NCI-H82 treated with DMSO at 0.1 percent for 48 hours (cell line): ENCODE measurements at regions not wholly inside any gene's neighbourhood (a gene's known extent, or its start where the extent isn't known, plus 50 kb on each side); places are given as distances from the start of the nearest gene placed in this dataset.

Experiments used
- DNase-seq: peaks from one replicate; lab custom pipeline; 2025; ENCODE audit not compliant: unreplicated experiment; lab: John Stamatoyannopoulos, UW

GRCh38 chr2:18503376-18504228 lies 56.9 kb downstream of the RDH14 start:
- DNase-seq, result no peak

- no peak for DNase-seq
Observed at GRCh38 chr2:18502142-18502541, 58.3 kb downstream of the RDH14 start.

- DNase-seq, result no peak
Observed at GRCh38 chr2:18501729-18502128, 58.7 kb downstream of the RDH14 start.

GRCh38 chr2:18501156-18501555 lies 59.3 kb downstream of the RDH14 start:
- no peak for DNase-seq

GRCh38 chr2:18500333-18500732 lies 60.1 kb downstream of the RDH14 start:
- no peak for DNase-seq

GRCh38 chr2:18498531-18498930 lies 61.9 kb downstream of the RDH14 start:
- no peak for DNase-seq

GRCh38 chr2:18496516-18496915 lies 63.9 kb downstream of the RDH14 start:
- DNase-seq, result no peak

GRCh38 chr2:18495058-18495457 lies 65.4 kb downstream of the RDH14 start:
- DNase-seq, result no peak

GRCh38 chr2:18492721-18493120 lies 67.7 kb downstream of the RDH14 start:
- DNase-seq, result no peak

- no peak for DNase-seq
Observed at GRCh38 chr2:18491577-18491976, 68.9 kb downstream of the RDH14 start.

- no peak for DNase-seq
Observed at GRCh38 chr2:18490901-18491300, 69.6 kb downstream of the RDH14 start.

GRCh38 chr2:18487106-18487913 lies 73.1 kb downstream of the RDH14 start:
- no peak for DNase-seq

GRCh38 chr2:18484625-18485024 lies 75.8 kb downstream of the RDH14 start:
- no peak for DNase-seq

GRCh38 chr2:18483896-18484295 lies 76.6 kb downstream of the RDH14 start:
- DNase-seq, result no peak

GRCh38 chr2:18482666-18483065 lies 77.8 kb downstream of the RDH14 start:
- no peak for DNase-seq

- DNase-seq, result no peak
Observed at GRCh38 chr2:18479947-18480369, 80.5 kb downstream of the RDH14 start.

- DNase-seq, result no peak
Observed at GRCh38 chr2:18477293-18477692, 83.2 kb downstream of the RDH14 start.

GRCh38 chr2:18476484-18476883 lies 84.0 kb downstream of the RDH14 start:
- no peak for DNase-seq

GRCh38 chr2:18475884-18476283 lies 84.6 kb downstream of the RDH14 start:
- DNase-seq, result no peak

- DNase-seq, result no peak
Observed at GRCh38 chr2:18474700-18475099, 85.8 kb downstream of the RDH14 start.

- no peak for DNase-seq
Observed at GRCh38 chr2:18473241-18474181, 86.9 kb downstream of the RDH14 start.
